ENCODE measurements at regions not wholly inside any gene's neighbourhood (a gene's known extent, or its start where the extent isn't known, plus 50 kb on each side); places are given as distances from the start of the nearest gene placed in this dataset.

GRCh38 chr2:22842205-22842869 is 542.6 kb upstream of the KLHL29 start:
- Histone ChIP-seq H3K9me3 (ENCODE audit: low read depth, low read length) (no peaks in the 10 kb centered on the region), H3K4me3 (no peak overlapping the region), H3K9ac (ENCODE audit: insufficient read length) (no peak overlapping the region), H3K27ac (no peak overlapping the region), H3K36me3 (ENCODE audit: insufficient read depth, low read length) (no peaks in the 10 kb centered on the region)
- DNase-seq (ENCODE audit: low read depth, low spot score): no peak
- TF ChIP-seq FOXP2 (optimal IDR thresholded peaks at IDR 0.05; ENCODE audit: control extremely low read depth, extremely low read length, insufficient read depth) (no peak), POLR2AphosphoS5 (IDR thresholded peaks at IDR 0.05; ENCODE audit: borderline replicate concordance, low read depth, low read length) (no peak), EZH2 (IDR thresholded peaks at IDR 0.05) (no peak)

- Histone ChIP-seq H3K4me3 (no peak overlapping the region), H3K9me3 (ENCODE audit: low read depth, low read length) (no peaks in the 10 kb centered on the region), H3K36me3 (ENCODE audit: insufficient read depth, low read length) (no peaks in the 10 kb centered on the region), H3K9ac (ENCODE audit: insufficient read length) (no peak overlapping the region), H3K27ac (no peak overlapping the region)
- no peak for TF ChIP-seq POLR2AphosphoS5 (IDR thresholded peaks at IDR 0.05; ENCODE audit: borderline replicate concordance, low read depth, low read length)
- TF ChIP-seq FOXP2 (optimal IDR thresholded peaks at IDR 0.05; ENCODE audit: control extremely low read depth, extremely low read length, insufficient read depth): no peak
- TF ChIP-seq EZH2 (IDR thresholded peaks at IDR 0.05): no peak
- DNase-seq (ENCODE audit: low read depth, low spot score): no peak
Observed at GRCh38 chr2:22843919-22844537, 541.0 kb upstream of the KLHL29 start.

GRCh38 chr2:22850310-22850709 is 534.7 kb upstream of the KLHL29 start:
- Histone ChIP-seq H3K27ac (no peak overlapping the region), H3K36me3 (ENCODE audit: insufficient read depth, low read length) (no peaks in the 10 kb centered on the region), H3K9ac (ENCODE audit: insufficient read length) (no peak overlapping the region), H3K4me3 (no peak overlapping the region), H3K9me3 (ENCODE audit: low read depth, low read length) (no peaks in the 10 kb centered on the region)
- no peak for DNase-seq (ENCODE audit: low read depth, low spot score)
- TF ChIP-seq FOXP2 (optimal IDR thresholded peaks at IDR 0.05; ENCODE audit: control extremely low read depth, extremely low read length, insufficient read depth) (no peak), EZH2 (IDR thresholded peaks at IDR 0.05) (no peak), POLR2AphosphoS5 (IDR thresholded peaks at IDR 0.05; ENCODE audit: borderline replicate concordance, low read depth, low read length) (no peak)

GRCh38 chr2:22854588-22854987 is 530.4 kb upstream of the KLHL29 start:
- DNase-seq (ENCODE audit: low read depth, low spot score): no peak
- H3K9me3 ChIP-seq (ENCODE audit: low read depth, low read length): no peaks in the 10 kb centered on the region
- TF ChIP-seq EZH2 (IDR thresholded peaks at IDR 0.05) (no peak), POLR2AphosphoS5 (IDR thresholded peaks at IDR 0.05; ENCODE audit: borderline replicate concordance, low read depth, low read length) (no peak), FOXP2 (optimal IDR thresholded peaks at IDR 0.05; ENCODE audit: control extremely low read depth, extremely low read length, insufficient read depth) (no peak)
- no peak overlapping the region for H3K4me3 ChIP-seq
- no peaks in the 10 kb centered on the region for H3K36me3 ChIP-seq (ENCODE audit: insufficient read depth, low read length)
- H3K27ac ChIP-seq: no peak overlapping the region
- H3K9ac ChIP-seq (ENCODE audit: insufficient read length): no peak overlapping the region

GRCh38 chr2:22855081-22855480 is 529.9 kb upstream of the KLHL29 start:
- Histone ChIP-seq H3K27ac (no peak overlapping the region), H3K9me3 (ENCODE audit: low read depth, low read length) (no peaks in the 10 kb centered on the region), H3K9ac (ENCODE audit: insufficient read length) (no peak overlapping the region), H3K36me3 (ENCODE audit: insufficient read depth, low read length) (no peaks in the 10 kb centered on the region), H3K4me3 (no peak overlapping the region)
- no peak for DNase-seq (ENCODE audit: low read depth, low spot score)
- no peak for TF ChIP-seq EZH2 (IDR thresholded peaks at IDR 0.05)
- no peak for TF ChIP-seq FOXP2 (optimal IDR thresholded peaks at IDR 0.05; ENCODE audit: control extremely low read depth, extremely low read length, insufficient read depth)
- TF ChIP-seq POLR2AphosphoS5 (IDR thresholded peaks at IDR 0.05; ENCODE audit: borderline replicate concordance, low read depth, low read length): no peak

GRCh38 chr2:22855761-22856184 is 529.2 kb upstream of the KLHL29 start:
- Histone ChIP-seq H3K4me3 (no peak overlapping the region), H3K9ac (ENCODE audit: insufficient read length) (no peak overlapping the region), H3K9me3 (ENCODE audit: low read depth, low read length) (no peaks in the 10 kb centered on the region), H3K36me3 (ENCODE audit: insufficient read depth, low read length) (no peaks in the 10 kb centered on the region), H3K27ac (no peak overlapping the region)
- no peak for DNase-seq (ENCODE audit: low read depth, low spot score)
- TF ChIP-seq EZH2 (IDR thresholded peaks at IDR 0.05): no peak
- TF ChIP-seq FOXP2 (optimal IDR thresholded peaks at IDR 0.05; ENCODE audit: control extremely low read depth, extremely low read length, insufficient read depth): no peak
- no peak for TF ChIP-seq POLR2AphosphoS5 (IDR thresholded peaks at IDR 0.05; ENCODE audit: borderline replicate concordance, low read depth, low read length)

GRCh38 chr2:22867973-22868372 is 517.0 kb upstream of the KLHL29 start:
- Histone ChIP-seq H3K9me3 (ENCODE audit: low read depth, low read length) (no peaks in the 10 kb centered on the region), H3K27ac (no peak overlapping the region), H3K9ac (ENCODE audit: insufficient read length) (no peak overlapping the region), H3K36me3 (ENCODE audit: insufficient read depth, low read length) (no peaks in the 10 kb centered on the region), H3K4me3 (no peak overlapping the region)
- no peak for DNase-seq (ENCODE audit: low read depth, low spot score)
- no peak for TF ChIP-seq FOXP2 (optimal IDR thresholded peaks at IDR 0.05; ENCODE audit: control extremely low read depth, extremely low read length, insufficient read depth)
- TF ChIP-seq EZH2 (IDR thresholded peaks at IDR 0.05): no peak
- TF ChIP-seq POLR2AphosphoS5 (IDR thresholded peaks at IDR 0.05; ENCODE audit: borderline replicate concordance, low read depth, low read length): no peak

- TF ChIP-seq EZH2 (IDR thresholded peaks at IDR 0.05) (no peak), POLR2AphosphoS5 (IDR thresholded peaks at IDR 0.05; ENCODE audit: borderline replicate concordance, low read depth, low read length) (no peak), FOXP2 (optimal IDR thresholded peaks at IDR 0.05; ENCODE audit: control extremely low read depth, extremely low read length, insufficient read depth) (no peak)
- H3K27ac ChIP-seq: no peak overlapping the region
- H3K4me3 ChIP-seq: no peak overlapping the region
Observed at GRCh38 chr2:22878121-22878520, 506.9 kb upstream of the KLHL29 start.

More at GRCh38 chr2:22878121-22878520, 506.9 kb upstream of the KLHL29 start:
- no peak for DNase-seq (ENCODE audit: low read depth, low spot score)
- Histone ChIP-seq H3K9me3 (ENCODE audit: low read depth, low read length) (no peaks in the 10 kb centered on the region), H3K36me3 (ENCODE audit: insufficient read depth, low read length) (no peaks in the 10 kb centered on the region), H3K9ac (ENCODE audit: insufficient read length) (no peak overlapping the region)

Measured in SK-N-MC (cell line).